Mucosa of descending colon (tissue), 3 donors: ENCODE measurements at regions not wholly inside any gene's neighbourhood (a gene's known extent, or its start where the extent isn't known, plus 50 kb on each side); places are given as distances from the start of the nearest gene placed in this dataset.
"Not testable (repeated sequence)": the region's sequence is repeated elsewhere in the genome, so short reads cannot be mapped to it uniquely, and the experiment has no call there.

Experiments
- ATAC-seq: fragments of 200-7000 bp; cut with Tn5 transposase; one replicate; pipeline ENCODE4 v1.9.1; 2020; ENCODE audit warnings: mild to moderate bottlenecking, moderate library complexity
- DNase-seq, 3 donors: peaks; one replicate each; pipeline ENCODE4 v3.0.0-alpha.2; 2020
- H3K36me3 ChIP-seq: fragments of 200-600 bp; one replicate; pipeline ENCODE4 v1.8.0; 2021; ENCODE audit warnings: low read depth, mild to moderate bottlenecking
- H3K4me1 ChIP-seq: fragments of 200-600 bp; one replicate; pipeline ENCODE4 v1.8.0; 2021; ENCODE audit warnings: low read depth, mild to moderate bottlenecking
- H3K4me3 ChIP-seq: fragments of 200-600 bp; one replicate; pipeline ENCODE4 v1.8.0; 2021; ENCODE audit warnings: mild to moderate bottlenecking
- H3K9me3 ChIP-seq: fragments of 200-600 bp; one replicate; pipeline ENCODE4 v1.8.0; 2021; ENCODE audit warnings: mild to moderate bottlenecking
- intact Hi-C, 2 donors: fragments of 100-400 bp; cut with DNase I in 1 of 2; cut with micrococcal nuclease in 1 of 2; formaldehyde crosslinking; loops; one replicate each; pipeline versions ENCODE4 v1.11.0 to v1.11.1; 2022; cut with DNase I, micrococcal nuclease
- TF ChIP-seq, protein P1 (sequence below): fragments of 200-600 bp; IDR thresholded peaks from one replicate; pipeline ENCODE4 v1.8.0; 2022; ENCODE audit warnings: antibody characterized with exemption, mild to moderate bottlenecking
- donor health status: DM: no; HTN: no; CAD: no; lungs with moderate emphysema.
- donor health status: DM: no; HTN: no; CAD: no.
- donor health status: DM: no; HTN: yes; CAD: no.

- H3K4me3 ChIP-seq: no peak overlapping the region
- H3K4me1 ChIP-seq: no peaks in the 10 kb centered on the region
- DNase-seq (no peak), ATAC-seq (no peak)
- TF ChIP-seq, protein P1, sequence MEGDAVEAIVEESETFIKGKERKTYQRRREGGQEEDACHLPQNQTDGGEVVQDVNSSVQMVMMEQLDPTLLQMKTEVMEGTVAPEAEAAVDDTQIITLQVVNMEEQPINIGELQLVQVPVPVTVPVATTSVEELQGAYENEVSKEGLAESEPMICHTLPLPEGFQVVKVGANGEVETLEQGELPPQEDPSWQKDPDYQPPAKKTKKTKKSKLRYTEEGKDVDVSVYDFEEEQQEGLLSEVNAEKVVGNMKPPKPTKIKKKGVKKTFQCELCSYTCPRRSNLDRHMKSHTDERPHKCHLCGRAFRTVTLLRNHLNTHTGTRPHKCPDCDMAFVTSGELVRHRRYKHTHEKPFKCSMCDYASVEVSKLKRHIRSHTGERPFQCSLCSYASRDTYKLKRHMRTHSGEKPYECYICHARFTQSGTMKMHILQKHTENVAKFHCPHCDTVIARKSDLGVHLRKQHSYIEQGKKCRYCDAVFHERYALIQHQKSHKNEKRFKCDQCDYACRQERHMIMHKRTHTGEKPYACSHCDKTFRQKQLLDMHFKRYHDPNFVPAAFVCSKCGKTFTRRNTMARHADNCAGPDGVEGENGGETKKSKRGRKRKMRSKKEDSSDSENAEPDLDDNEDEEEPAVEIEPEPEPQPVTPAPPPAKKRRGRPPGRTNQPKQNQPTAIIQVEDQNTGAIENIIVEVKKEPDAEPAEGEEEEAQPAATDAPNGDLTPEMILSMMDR: no peak
- intact Hi-C loops: no loop called here
- H3K9me3 ChIP-seq: no peaks in the 10 kb centered on the region
- no peaks in the 10 kb centered on the region for H3K36me3 ChIP-seq
Observed at GRCh38 chr3:177889161-177889560, 647.1 kb upstream of the KCNMB2 start.

DNA sequence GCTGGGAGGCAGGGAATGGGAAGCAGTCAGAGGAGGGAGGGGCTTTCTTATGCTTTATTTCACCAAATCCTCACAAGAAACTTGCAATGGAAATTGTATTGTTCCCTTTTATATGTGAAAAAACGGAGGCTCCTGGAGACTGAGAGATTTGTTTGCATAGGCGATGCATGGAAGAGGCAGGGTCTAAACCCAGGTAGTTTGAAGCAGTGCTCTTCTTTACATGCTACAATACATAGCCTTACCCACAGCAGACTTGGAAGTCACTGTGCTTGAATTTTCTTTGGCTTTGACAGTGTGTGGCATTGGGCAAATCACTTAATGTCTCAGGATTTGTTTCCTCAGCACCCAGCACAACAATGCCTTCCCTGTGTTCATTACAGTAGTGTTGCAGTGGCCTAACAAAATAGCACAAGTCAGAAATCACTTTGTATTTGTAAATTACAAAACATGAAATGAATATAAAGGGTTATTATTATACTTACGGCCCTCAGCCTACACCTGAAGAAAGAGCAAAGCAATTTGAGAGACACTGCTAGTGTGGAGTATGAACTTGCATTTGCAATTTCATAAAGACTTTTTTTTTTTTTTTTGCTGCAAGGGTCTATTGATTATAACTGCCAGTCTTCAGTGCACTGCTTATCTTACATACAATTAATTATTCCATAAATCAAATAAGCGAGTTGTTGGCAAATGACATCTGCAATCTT, 646.4 kb upstream of the KCNMB2 start:
- intact Hi-C loops: no loop called here
- no peaks in the 10 kb centered on the region for H3K9me3 ChIP-seq
- no peak overlapping the region for H3K4me3 ChIP-seq
- TF ChIP-seq, protein P1: no peak
- ATAC-seq: no peak
- no peaks in the 10 kb centered on the region for H3K36me3 ChIP-seq
- DNase-seq: no peak
- no peaks in the 10 kb centered on the region for H3K4me1 ChIP-seq

DNA sequence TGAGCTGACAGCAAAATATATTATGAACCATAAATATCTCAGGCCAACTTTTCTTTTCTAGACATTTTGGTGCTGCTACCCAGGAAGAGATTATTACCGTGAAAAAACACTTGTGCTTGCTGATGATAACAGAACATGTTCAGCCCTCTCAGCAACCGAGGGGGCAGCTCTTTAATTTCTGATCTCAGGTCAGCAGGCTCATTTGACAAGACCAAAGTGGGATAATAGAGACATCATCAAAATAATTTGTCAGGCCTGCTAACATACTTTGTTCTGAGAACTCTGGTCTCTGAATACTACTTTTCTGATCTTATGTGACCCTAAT, 645.9 kb upstream of the KCNMB2 start:
- DNase-seq (no peak), ATAC-seq (no peak)
- no peaks in the 10 kb centered on the region for H3K4me1 ChIP-seq
- no peak overlapping the region for H3K4me3 ChIP-seq
- H3K36me3 ChIP-seq: no peaks in the 10 kb centered on the region
- TF ChIP-seq, protein P1: no peak
- H3K9me3 ChIP-seq: no peaks in the 10 kb centered on the region
- intact Hi-C loops: no loop called here

- H3K4me3 ChIP-seq, ATAC-seq, intact Hi-C loops, H3K36me3 ChIP-seq, DNase-seq, H3K4me1 ChIP-seq, H3K9me3 ChIP-seq: not testable (repeated sequence)
Observed at GRCh38 chr3:177891569-177891968, 644.7 kb upstream of the KCNMB2 start.

DNA sequence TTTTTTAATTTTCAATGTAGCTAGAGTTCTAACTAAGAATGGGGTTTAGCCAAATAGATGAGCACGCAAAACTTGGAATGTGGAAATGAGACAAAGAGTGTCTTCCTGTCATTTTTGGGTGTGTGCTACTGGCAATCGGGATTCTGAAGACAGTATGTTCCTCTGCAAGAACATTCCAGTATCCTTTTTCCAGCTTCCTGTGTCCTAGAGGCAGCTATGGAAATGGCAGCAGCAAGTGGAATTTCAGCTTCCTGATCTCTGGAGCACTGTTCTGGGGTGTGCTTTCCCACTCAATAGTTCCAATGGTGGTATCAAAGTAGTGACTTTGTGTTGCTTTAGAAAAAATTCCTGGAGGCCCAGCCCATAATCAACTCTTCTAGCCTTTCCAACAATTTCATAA, 642.9 kb upstream of the KCNMB2 start:
- no peaks in the 10 kb centered on the region for H3K9me3 ChIP-seq
- no peak overlapping the region for H3K4me3 ChIP-seq
- no peaks in the 10 kb centered on the region for H3K4me1 ChIP-seq
- ATAC-seq: no peak
- H3K36me3 ChIP-seq: no peaks in the 10 kb centered on the region
- DNase-seq: no peak
- intact Hi-C loops: no loop called here
- TF ChIP-seq, protein P1: no peak

DNA sequence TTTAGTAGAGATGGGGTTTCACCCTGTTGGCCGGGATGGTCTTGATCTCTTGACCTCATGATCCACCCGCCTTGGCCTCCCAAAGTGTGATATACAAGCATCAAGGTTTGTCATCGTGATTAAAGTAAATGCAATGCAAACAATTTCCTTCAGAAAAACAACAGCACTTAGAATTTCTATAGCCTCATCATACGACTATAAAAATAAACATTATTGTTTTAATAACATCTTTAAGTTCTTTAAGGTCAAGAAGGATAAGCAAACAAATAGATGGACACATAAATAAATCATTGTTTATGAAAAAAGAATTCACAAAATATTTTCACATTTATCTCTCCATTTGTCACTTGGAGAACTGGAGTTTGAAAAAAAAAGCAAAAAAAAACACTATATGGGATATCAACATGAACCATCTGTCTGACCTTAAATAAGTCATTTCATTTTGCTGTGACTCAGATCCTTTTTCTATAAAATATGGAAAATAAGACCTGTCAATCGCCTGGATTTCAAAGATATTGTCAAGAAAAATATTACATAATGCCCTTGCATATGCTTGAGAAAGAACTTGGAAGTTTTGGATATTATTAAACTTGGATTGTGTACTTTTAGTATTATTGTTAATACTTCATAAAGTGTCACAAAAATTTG, 642.0 kb upstream of the KCNMB2 start:
- ATAC-seq (no peak), DNase-seq (no peak)
- H3K4me3 ChIP-seq: no peak overlapping the region
- intact Hi-C loops: no loop called here
- H3K36me3 ChIP-seq: no peaks in the 10 kb centered on the region
- no peaks in the 10 kb centered on the region for H3K4me1 ChIP-seq
- peaks cover 5% of the 10 kb centered on the region for H3K9me3 ChIP-seq
- TF ChIP-seq, protein P1: no peak
